HepG2 (cell line): ENCODE measurements at regions not wholly inside any gene's neighbourhood (a gene's known extent, or its start where the extent isn't known, plus 50 kb on each side); places are given as distances from the start of the nearest gene placed in this dataset.

ENCODE experiments used
- ATAC-seq: fragments of 200-7000 bp; cut with Tn5 transposase; 3 replicates; pipeline ENCODE4 v1.9.1; 2020; ENCODE audit warnings: mild to moderate bottlenecking, moderate library complexity
- BruUV-seq: library from RNA; stranded (reverse); fragments of 400-500 nt; replicated peaks from 2 replicates; lab custom pipeline; 2021; lab: Mats Ljungman, UMichigan
- CTCF ChIA-PET: fragments of 300-600 bp; formaldehyde crosslinking; extraction: SDS; loops from one replicate; lab custom pipeline; 2021; ENCODE audit warnings: low total read pairs, inconsistent platforms, low intra/inter-chr PET ratio; lab: Yijun Ruan, JAX
- POLR2A ChIA-PET: fragments of 350-600 bp; sonication (Branson Sonifier 250); formaldehyde crosslinking; loops from one replicate; lab custom pipeline; 2020; ENCODE audit warnings: antibody characterized with exemption, inconsistent platforms; lab: Yijun Ruan, JAX
- DNase-seq: peaks from one replicate; pipeline ENCODE4 v3.0.0-alpha.2; 2015; ENCODE audit warnings: low spot score
- FAIRE-seq: peaks from 3 replicates; lab custom pipeline; 2011; peaks lifted over from hg19 to GRCh38; lab: Jason Lieb, UNC
- H2AFZ ChIP-seq: one replicate; pipeline ENCODE4 v1.6.1; 2011; ENCODE audit warnings: low read length, inconsistent platforms
- H3K27ac ChIP-seq: fragments of 300-600 bp; 3 replicates; pipeline ENCODE4 v1.8.0; 2011; ENCODE audit warnings: mixed run types, mild to moderate bottlenecking, mixed read lengths, low read length, inconsistent platforms; ENCODE audit not compliant: insufficient read depth; ENCODE audit errors: extremely low read length
- H3K27me3 ChIP-seq, 2 experiments: fragments of 200-600 bp in 1 of 2; 2 replicates in 1 of 2; 3 replicates in 1 of 2; pipeline versions ENCODE4 v1.6.0 to v1.8.0; 2011; ENCODE audit warnings: low read length in 2 of 2, mild to moderate bottlenecking in 2 of 2, moderate library complexity in 2 of 2, inconsistent platforms in 1 of 2; ENCODE audit not compliant: insufficient read depth in 2 of 2, control insufficient read depth in 1 of 2
- H3K36me3 ChIP-seq, 2 experiments: fragments of 200-600 bp in 1 of 2; replicated peaks in 1 of 2; 2 replicates in 1 of 2; 3 replicates in 1 of 2; pipeline versions ENCODE4 v1.5.1 to v1.8.0; 2011; ENCODE audit warnings: low read length in 2 of 2, inconsistent platforms in 1 of 2; ENCODE audit not compliant: insufficient read depth in 2 of 2, control insufficient read depth in 1 of 2
- H3K4me1 ChIP-seq: 2 replicates; pipeline ENCODE4 v1.5.1; 2012; ENCODE audit warnings: low read length, inconsistent platforms; ENCODE audit not compliant: insufficient read depth
- H3K4me2 ChIP-seq: 2 replicates; pipeline ENCODE4 v1.6.0; 2011; ENCODE audit warnings: low read depth, low read length, inconsistent platforms
- H3K4me3 ChIP-seq, 3 experiments: fragments of 200-600 bp in 1 of 3; sonication (generic), shearing (Covaris generic) in 1 of 3; replicated peaks in 1 of 3; 2 replicates each; pipeline ENCODE4 v1.5.1; 2011 to 2016; ENCODE audit warnings: low read length in 3 of 3, inconsistent platforms in 2 of 3, low read depth in 2 of 3, mild to moderate bottlenecking in 2 of 3, control low read depth in 1 of 3, mixed read lengths in 1 of 3; ENCODE audit not compliant: insufficient read depth in 1 of 3
- H3K79me2 ChIP-seq: one replicate; pipeline ENCODE4 v1.6.1; 2011; ENCODE audit warnings: low read length, inconsistent platforms; ENCODE audit not compliant: insufficient read depth
- H3K9ac ChIP-seq: 2 replicates; pipeline ENCODE4 v1.6.0; 2011; ENCODE audit warnings: mild to moderate bottlenecking, low read depth, low read length, inconsistent platforms; ENCODE audit not compliant: insufficient read depth
- H3K9me3 ChIP-seq: 2 replicates; pipeline ENCODE4 v1.5.1; 2012; ENCODE audit warnings: mild to moderate bottlenecking, low read length
- H4K20me1 ChIP-seq: 2 replicates; pipeline ENCODE4 v1.6.0; 2011; ENCODE audit warnings: inconsistent platforms, mild to moderate bottlenecking, low read length, moderate library complexity; ENCODE audit not compliant: insufficient read depth
- HNRNPK ChIP-seq: fragments of 200-400 bp; formaldehyde crosslinking; IDR thresholded peaks from 2 replicates; pipeline ENCODE4 v1.6.1; 2018; ENCODE audit warnings: low read length, low read depth, moderate library complexity, mild to moderate bottlenecking; ENCODE audit not compliant: poor library complexity, severe bottlenecking
- HOXA9 ChIP-seq: sonication (generic); formaldehyde crosslinking; IDR thresholded peaks from 2 replicates; pipeline ENCODE4 v1.8.1; 2022; ENCODE audit warnings: missing genetic modification reagents, mild to moderate bottlenecking, moderate library complexity, borderline replicate concordance
- MBNL3 ChIP-seq: fragments of 250-450 bp; sonication (Bioruptor Pico); conservative IDR thresholded peaks from 2 replicates; pipeline ENCODE4 v1.8.0; 2022; ENCODE audit warnings: mild to moderate bottlenecking, inconsistent platforms
- MIER2 ChIP-seq: IDR thresholded peaks from 2 replicates; pipeline ENCODE4 v1.6.1; 2016; ENCODE audit warnings: missing biosample characterization, missing genetic modification reagents
- MXI1 ChIP-seq: IDR thresholded peaks from 3 replicates; pipeline ENCODE4 v1.6.1; 2012; ENCODE audit warnings: low read depth, low read length, inconsistent platforms, borderline replicate concordance
- PRPF4 ChIP-seq: fragments of 200-400 bp; formaldehyde crosslinking; IDR thresholded peaks from 2 replicates; pipeline ENCODE4 v1.6.1; 2016; ENCODE audit warnings: low read length, low read depth; ENCODE audit not compliant: poor library complexity, severe bottlenecking
- TAF1 ChIP-seq: sonication (generic); formaldehyde crosslinking; IDR thresholded peaks from 2 replicates; pipeline ENCODE4 v1.4.0; 2020; ENCODE audit warnings: missing genetic modification reagents
- ZFP90 ChIP-seq: sonication (generic); formaldehyde crosslinking; IDR thresholded peaks from 2 replicates; pipeline ENCODE4 v1.8.0; 2022; ENCODE audit warnings: missing genetic modification reagents, mild to moderate bottlenecking, inconsistent platforms, borderline replicate concordance
- ZNF17 ChIP-seq: sonication (generic); formaldehyde crosslinking; IDR thresholded peaks from 2 replicates; pipeline ENCODE4 v1.5.0; 2020; ENCODE audit warnings: mild to moderate bottlenecking, missing genetic modification reagents
- ZNF382 ChIP-seq: sonication (generic); formaldehyde crosslinking; IDR thresholded peaks from 2 replicates; pipeline ENCODE4 v1.5.0; 2020; ENCODE audit warnings: missing genetic modification reagents, mild to moderate bottlenecking, borderline replicate concordance
- ZNF383 ChIP-seq: sonication (generic); formaldehyde crosslinking; IDR thresholded peaks from 2 replicates; pipeline ENCODE4 v1.4.0; 2020; ENCODE audit warnings: missing genetic modification reagents, mild to moderate bottlenecking, borderline replicate concordance
- ZNF530 ChIP-seq: sonication (generic); formaldehyde crosslinking; IDR thresholded peaks from 2 replicates; pipeline ENCODE4 v1.5.0; 2020; ENCODE audit warnings: low read depth, mild to moderate bottlenecking, missing genetic modification reagents
- WGBS: methylation state at CpG from one replicate; pipeline ENCODE4 v1.1.6; 2017; ENCODE audit warnings: low lambda C conversion rate; 5-methylcytosine and 5-hydroxymethylcytosine counted together
- in situ Hi-C: cut with HindIII; loops from 2 replicates; pipeline ENCODE4 v1.10.0; 2017; ENCODE audit warnings: low pct_unique_long_range_greater_than_20kb; ENCODE audit not compliant: extremely low pct_ligation_motif_present
- intact Hi-C: fragments of 100-400 bp; cut with micrococcal nuclease; formaldehyde crosslinking; loops from one replicate; pipeline ENCODE4 v1.10.0; 2022; ENCODE audit not compliant: unreplicated experiment
- TF ChIP-seq, protein P1 (sequence below): sonication (generic); formaldehyde crosslinking; IDR thresholded peaks from 2 replicates; pipeline ENCODE4 v1.4.0; 2020; ENCODE audit warnings: missing genetic modification reagents
- TF ChIP-seq, protein P2 (sequence below): sonication (generic); formaldehyde crosslinking; IDR thresholded peaks from 2 replicates; pipeline ENCODE4 v1.5.1; 2020; ENCODE audit warnings: missing genetic modification reagents, mild to moderate bottlenecking, borderline replicate concordance
- TF ChIP-seq, protein P3 (sequence below): IDR thresholded peaks from 2 replicates; pipeline ENCODE4 v1.6.1; 2012; ENCODE audit warnings: low read length, improper control_type of control experiment
- TF ChIP-seq, protein P4 (sequence below): sonication (generic); formaldehyde crosslinking; IDR thresholded peaks from 2 replicates; pipeline ENCODE4 v1.8.0; 2022; ENCODE audit warnings: mild to moderate bottlenecking, missing genetic modification reagents; ENCODE audit not compliant: insufficient replicate concordance

DNA sequence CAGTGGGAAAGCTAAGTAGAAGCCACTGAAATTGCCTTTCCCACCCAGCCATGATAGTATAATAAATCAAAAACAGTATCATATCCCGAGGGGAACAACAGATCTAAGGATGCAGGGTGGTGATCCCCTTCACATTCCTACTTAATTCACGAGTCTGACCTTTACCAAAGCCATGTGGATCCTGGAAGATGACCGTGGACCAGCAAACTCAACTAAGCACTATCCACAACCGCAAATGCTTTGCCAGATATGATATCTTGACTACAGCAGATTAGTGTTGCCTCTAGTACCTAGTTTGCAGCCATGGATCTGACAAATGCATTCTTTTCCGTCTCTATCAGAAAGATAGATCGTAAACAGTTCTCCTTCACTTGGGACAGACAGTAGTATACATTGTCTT lies 67.3 kb upstream of the IL6 start:
- no peaks in the 10 kb centered on the region for H3K4me1 ChIP-seq
- FAIRE-seq (no peak), ATAC-seq (no peak), DNase-seq (no peak)
- in situ Hi-C loops = no loop called here
- intact Hi-C loops = no loop called here
- peaks cover 0 to 3% of the 10 kb centered on the region in 2 experiments; a peak in 1 of 5 replicates for H3K27me3 ChIP-seq
- ChIA-PET CTCF (no interaction called here), POLR2A (no interaction called here)
- no peak overlapping the region for H3K27ac ChIP-seq
- H3K4me3 ChIP-seq = no peak overlapping the region
- H3K4me2 ChIP-seq = no peak overlapping the region
- no peak overlapping the region for H2AFZ ChIP-seq
- 6% methylated on average over 6 of the region's 6 CpGs for WGBS
- no TSS peak for BruUV-seq
- no peaks in the 10 kb centered on the region for H3K9me3 ChIP-seq
- no peaks in the 10 kb centered on the region for H3K36me3 ChIP-seq
- no peak overlapping the region for H3K9ac ChIP-seq
- no peaks in the 10 kb centered on the region for H3K79me2 ChIP-seq
- no peaks in the 10 kb centered on the region for H4K20me1 ChIP-seq
- TF ChIP-seq, protein P1, sequence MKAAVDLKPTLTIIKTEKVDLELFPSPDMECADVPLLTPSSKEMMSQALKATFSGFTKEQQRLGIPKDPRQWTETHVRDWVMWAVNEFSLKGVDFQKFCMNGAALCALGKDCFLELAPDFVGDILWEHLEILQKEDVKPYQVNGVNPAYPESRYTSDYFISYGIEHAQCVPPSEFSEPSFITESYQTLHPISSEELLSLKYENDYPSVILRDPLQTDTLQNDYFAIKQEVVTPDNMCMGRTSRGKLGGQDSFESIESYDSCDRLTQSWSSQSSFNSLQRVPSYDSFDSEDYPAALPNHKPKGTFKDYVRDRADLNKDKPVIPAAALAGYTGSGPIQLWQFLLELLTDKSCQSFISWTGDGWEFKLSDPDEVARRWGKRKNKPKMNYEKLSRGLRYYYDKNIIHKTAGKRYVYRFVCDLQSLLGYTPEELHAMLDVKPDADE (CRISPR knock-in tag) = no peak
- TF ChIP-seq, protein P2, sequence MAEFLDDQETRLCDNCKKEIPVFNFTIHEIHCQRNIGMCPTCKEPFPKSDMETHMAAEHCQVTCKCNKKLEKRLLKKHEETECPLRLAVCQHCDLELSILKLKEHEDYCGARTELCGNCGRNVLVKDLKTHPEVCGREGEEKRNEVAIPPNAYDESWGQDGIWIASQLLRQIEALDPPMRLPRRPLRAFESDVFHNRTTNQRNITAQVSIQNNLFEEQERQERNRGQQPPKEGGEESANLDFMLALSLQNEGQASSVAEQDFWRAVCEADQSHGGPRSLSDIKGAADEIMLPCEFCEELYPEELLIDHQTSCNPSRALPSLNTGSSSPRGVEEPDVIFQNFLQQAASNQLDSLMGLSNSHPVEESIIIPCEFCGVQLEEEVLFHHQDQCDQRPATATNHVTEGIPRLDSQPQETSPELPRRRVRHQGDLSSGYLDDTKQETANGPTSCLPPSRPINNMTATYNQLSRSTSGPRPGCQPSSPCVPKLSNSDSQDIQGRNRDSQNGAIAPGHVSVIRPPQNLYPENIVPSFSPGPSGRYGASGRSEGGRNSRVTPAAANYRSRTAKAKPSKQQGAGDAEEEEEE (CRISPR knock-in tag) = no peak
- TF ChIP-seq HOXA9 (CRISPR knock-in tag) (no peak), MIER2 (CRISPR knock-in tag) (no peak), TAF1 (CRISPR knock-in tag) (no peak), ZNF530 (CRISPR knock-in tag) (no peak), PRPF4 (no peak), MBNL3 (CRISPR knock-in tag) (no peak), ZNF382 (CRISPR knock-in tag) (no peak), MXI1 (no peak), ZFP90 (CRISPR knock-in tag) (no peak), ZNF17 (no peak), ZNF383 (CRISPR knock-in tag) (no peak), HNRNPK (no peak)
- TF ChIP-seq, protein P3, sequence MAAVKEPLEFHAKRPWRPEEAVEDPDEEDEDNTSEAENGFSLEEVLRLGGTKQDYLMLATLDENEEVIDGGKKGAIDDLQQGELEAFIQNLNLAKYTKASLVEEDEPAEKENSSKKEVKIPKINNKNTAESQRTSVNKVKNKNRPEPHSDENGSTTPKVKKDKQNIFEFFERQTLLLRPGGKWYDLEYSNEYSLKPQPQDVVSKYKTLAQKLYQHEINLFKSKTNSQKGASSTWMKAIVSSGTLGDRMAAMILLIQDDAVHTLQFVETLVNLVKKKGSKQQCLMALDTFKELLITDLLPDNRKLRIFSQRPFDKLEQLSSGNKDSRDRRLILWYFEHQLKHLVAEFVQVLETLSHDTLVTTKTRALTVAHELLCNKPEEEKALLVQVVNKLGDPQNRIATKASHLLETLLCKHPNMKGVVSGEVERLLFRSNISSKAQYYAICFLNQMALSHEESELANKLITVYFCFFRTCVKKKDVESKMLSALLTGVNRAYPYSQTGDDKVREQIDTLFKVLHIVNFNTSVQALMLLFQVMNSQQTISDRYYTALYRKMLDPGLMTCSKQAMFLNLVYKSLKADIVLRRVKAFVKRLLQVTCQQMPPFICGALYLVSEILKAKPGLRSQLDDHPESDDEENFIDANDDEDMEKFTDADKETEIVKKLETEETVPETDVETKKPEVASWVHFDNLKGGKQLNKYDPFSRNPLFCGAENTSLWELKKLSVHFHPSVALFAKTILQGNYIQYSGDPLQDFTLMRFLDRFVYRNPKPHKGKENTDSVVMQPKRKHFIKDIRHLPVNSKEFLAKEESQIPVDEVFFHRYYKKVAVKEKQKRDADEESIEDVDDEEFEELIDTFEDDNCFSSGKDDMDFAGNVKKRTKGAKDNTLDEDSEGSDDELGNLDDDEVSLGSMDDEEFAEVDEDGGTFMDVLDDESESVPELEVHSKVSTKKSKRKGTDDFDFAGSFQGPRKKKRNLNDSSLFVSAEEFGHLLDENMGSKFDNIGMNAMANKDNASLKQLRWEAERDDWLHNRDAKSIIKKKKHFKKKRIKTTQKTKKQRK = no peak
- TF ChIP-seq, protein P4, sequence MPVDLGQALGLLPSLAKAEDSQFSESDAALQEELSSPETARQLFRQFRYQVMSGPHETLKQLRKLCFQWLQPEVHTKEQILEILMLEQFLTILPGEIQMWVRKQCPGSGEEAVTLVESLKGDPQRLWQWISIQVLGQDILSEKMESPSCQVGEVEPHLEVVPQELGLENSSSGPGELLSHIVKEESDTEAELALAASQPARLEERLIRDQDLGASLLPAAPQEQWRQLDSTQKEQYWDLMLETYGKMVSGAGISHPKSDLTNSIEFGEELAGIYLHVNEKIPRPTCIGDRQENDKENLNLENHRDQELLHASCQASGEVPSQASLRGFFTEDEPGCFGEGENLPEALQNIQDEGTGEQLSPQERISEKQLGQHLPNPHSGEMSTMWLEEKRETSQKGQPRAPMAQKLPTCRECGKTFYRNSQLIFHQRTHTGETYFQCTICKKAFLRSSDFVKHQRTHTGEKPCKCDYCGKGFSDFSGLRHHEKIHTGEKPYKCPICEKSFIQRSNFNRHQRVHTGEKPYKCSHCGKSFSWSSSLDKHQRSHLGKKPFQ (CRISPR knock-in tag) = no peak
